ENCODE measurements at regions not wholly inside any gene's neighbourhood (a gene's known extent, or its start where the extent isn't known, plus 50 kb on each side); places are given as distances from the start of the nearest gene placed in this dataset.

GRCh38 chr10:21150166-21150565 lies 253.1 kb upstream of the NEBL start:
- Histone ChIP-seq H3K27me3 (ENCODE audit: control insufficient read depth, insufficient read depth, low read length) (no peaks in the 10 kb centered on the region), H3K9me3 (ENCODE audit: control insufficient read depth, insufficient read depth, low read length) (no peaks in the 10 kb centered on the region), H3K4me3 (ENCODE audit: low read depth, low read length) (no peak overlapping the region), H3K27ac (ENCODE audit: low read depth, low read length) (no peak overlapping the region)
- no peak for DNase-seq (ENCODE audit: low read depth, low spot score)
- TF ChIP-seq CTCF (IDR thresholded peaks at IDR 0.05; ENCODE audit: low read depth, low read length), result no peak
- CTCF ChIA-PET, result no interaction called here
- POLR2A ChIA-PET, result no interaction called here

DNA sequence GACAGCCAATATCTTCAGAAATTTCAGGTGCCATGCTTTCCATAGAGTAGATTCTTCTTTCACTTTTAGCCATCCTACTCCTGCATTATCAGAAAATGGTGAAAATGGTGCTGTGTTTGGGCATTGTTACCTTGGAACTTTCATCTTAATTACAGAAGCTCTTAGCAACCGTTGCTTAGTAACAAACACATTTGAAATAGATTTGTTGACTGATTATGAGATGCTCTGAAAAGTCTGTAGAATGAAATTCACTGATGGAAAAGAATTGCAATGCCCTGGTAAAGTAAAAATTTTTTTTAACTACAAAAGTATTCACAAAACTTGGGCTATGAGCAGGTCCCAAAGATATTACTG lies 249.3 kb upstream of the NEBL start:
- no peak for DNase-seq (ENCODE audit: low read depth, low spot score)
- no peaks in the 10 kb centered on the region for H3K27me3 ChIP-seq (ENCODE audit: control insufficient read depth, insufficient read depth, low read length)
- no peak overlapping the region for H3K27ac ChIP-seq (ENCODE audit: low read depth, low read length)
- ChIA-PET POLR2A (no interaction called here), CTCF (no interaction called here)
- no peak overlapping the region for H3K4me3 ChIP-seq (ENCODE audit: low read depth, low read length)
- TF ChIP-seq CTCF (IDR thresholded peaks at IDR 0.05; ENCODE audit: low read depth, low read length), result no peak
- no peaks in the 10 kb centered on the region for H3K9me3 ChIP-seq (ENCODE audit: control insufficient read depth, insufficient read depth, low read length)

DNA sequence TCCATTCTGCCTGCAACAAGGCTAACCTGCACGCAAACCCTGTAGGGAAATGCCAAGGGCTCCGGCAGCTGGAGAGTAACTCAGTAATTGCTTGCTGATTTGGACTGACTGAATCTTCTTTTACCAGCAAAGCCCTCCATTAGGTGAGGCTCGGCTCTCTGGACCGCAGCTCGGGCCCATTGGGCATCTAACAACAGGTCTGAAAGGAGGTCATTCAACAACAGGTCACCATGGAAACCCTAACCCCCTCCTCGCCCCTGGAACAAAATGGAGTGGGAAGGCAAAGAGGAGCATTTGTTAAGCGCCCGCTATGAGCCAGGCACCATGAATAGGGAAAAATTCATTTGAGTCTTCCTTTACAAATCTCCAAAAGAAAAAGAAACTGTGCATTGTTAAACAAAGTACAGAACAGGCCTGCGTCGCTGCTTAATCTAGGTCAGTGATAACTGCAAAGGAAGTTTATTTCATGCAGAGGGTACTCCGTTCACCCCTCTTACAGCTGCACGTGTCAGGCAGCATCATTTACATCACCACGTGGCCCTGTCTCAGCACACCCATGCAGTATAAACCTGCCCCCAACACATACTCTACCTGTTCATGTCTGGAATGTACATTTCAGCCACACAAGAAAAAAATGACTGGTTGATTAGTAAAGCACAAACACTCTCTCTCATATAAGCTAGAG lies 248.8 kb upstream of the NEBL start:
- ChIA-PET POLR2A (no interaction called here), CTCF (no interaction called here)
- H3K9me3 ChIP-seq (ENCODE audit: control insufficient read depth, insufficient read depth, low read length), result no peaks in the 10 kb centered on the region
- H3K27me3 ChIP-seq (ENCODE audit: control insufficient read depth, insufficient read depth, low read length), result no peaks in the 10 kb centered on the region
- H3K27ac ChIP-seq (ENCODE audit: low read depth, low read length), result no peak overlapping the region
- no peak overlapping the region for H3K4me3 ChIP-seq (ENCODE audit: low read depth, low read length)
- DNase-seq (ENCODE audit: low read depth, low spot score), result no peak
- no peak for TF ChIP-seq CTCF (IDR thresholded peaks at IDR 0.05; ENCODE audit: low read depth, low read length)

DNA sequence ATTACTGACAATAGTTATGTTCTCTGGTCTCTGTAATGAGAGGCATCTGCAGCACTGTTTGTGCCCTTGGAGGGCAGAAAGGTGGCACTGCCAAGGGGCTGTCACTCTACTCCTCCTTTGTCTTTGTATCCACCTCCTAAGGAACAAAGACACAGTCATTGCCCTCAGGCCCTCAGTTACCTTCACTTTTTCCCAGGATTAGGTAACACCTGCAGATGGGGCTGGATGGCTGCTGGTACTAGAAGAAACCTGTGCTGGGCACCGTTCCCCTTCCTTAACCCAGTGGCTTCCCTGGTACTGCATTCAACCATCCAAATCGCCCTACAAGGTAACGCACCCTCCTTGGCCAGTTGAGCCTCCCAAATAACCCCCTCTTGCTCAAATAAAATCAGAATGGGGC lies 246.9 kb upstream of the NEBL start:
- no peaks in the 10 kb centered on the region for H3K27me3 ChIP-seq (ENCODE audit: control insufficient read depth, insufficient read depth, low read length)
- H3K27ac ChIP-seq (ENCODE audit: low read depth, low read length), result no peak overlapping the region
- no peak overlapping the region for H3K4me3 ChIP-seq (ENCODE audit: low read depth, low read length)
- no peak for DNase-seq (ENCODE audit: low read depth, low spot score)
- H3K9me3 ChIP-seq (ENCODE audit: control insufficient read depth, insufficient read depth, low read length), result no peaks in the 10 kb centered on the region
- no peak for TF ChIP-seq CTCF (IDR thresholded peaks at IDR 0.05; ENCODE audit: low read depth, low read length)
- CTCF ChIA-PET, result no interaction called here
- POLR2A ChIA-PET, result no interaction called here

- TF ChIP-seq CTCF (IDR thresholded peaks at IDR 0.05; ENCODE audit: low read depth, low read length), result no peak
- H3K9me3 ChIP-seq (ENCODE audit: control insufficient read depth, insufficient read depth, low read length), result no peaks in the 10 kb centered on the region
- ChIA-PET CTCF (no interaction called here), POLR2A (no interaction called here)
- no peak overlapping the region for H3K27ac ChIP-seq (ENCODE audit: low read depth, low read length)
- H3K4me3 ChIP-seq (ENCODE audit: low read depth, low read length), result no peak overlapping the region
- DNase-seq (ENCODE audit: low read depth, low spot score), result no peak
- no peaks in the 10 kb centered on the region for H3K27me3 ChIP-seq (ENCODE audit: control insufficient read depth, insufficient read depth, low read length)
Observed at GRCh38 chr10:21141946-21142492, 244.9 kb upstream of the NEBL start.

All from AG04450 (cell line).